ENCODE measurements at regions not wholly inside any gene's neighbourhood (a gene's known extent, or its start where the extent isn't known, plus 50 kb on each side); places are given as distances from the start of the nearest gene placed in this dataset.
A peak's percentile ranks its signal among the peaks of the same experiment; 100 is the strongest.
"Not testable (repeated sequence)": the region's sequence is repeated elsewhere in the genome, so short reads cannot be mapped to it uniquely, and the experiment has no call there.

- peak; percentile 74 for DNase-seq (ENCODE audit: low read depth)
These were observed 57.3 kb upstream of the PRSS12 start for GRCh38 chr4:118410138-118410537.

GRCh38 chr4:118417325-118417724 is 64.5 kb upstream of the PRSS12 start:
- DNase-seq (ENCODE audit: low read depth), result no peak

- DNase-seq (ENCODE audit: low read depth), result not testable (repeated sequence)
These were observed 65.0 kb upstream of the PRSS12 start for GRCh38 chr4:118417800-118418199.

GRCh38 chr4:118418396-118418795 is 65.6 kb upstream of the PRSS12 start:
- not testable (repeated sequence) for DNase-seq (ENCODE audit: low read depth)

- peak; percentile 47 for DNase-seq (ENCODE audit: low read depth)
These were observed 66.8 kb upstream of the PRSS12 start for GRCh38 chr4:118419626-118420025.

GRCh38 chr4:118424062-118424461 is 71.3 kb upstream of the PRSS12 start:
- peak; percentile 56 for DNase-seq (ENCODE audit: low read depth)

- DNase-seq (ENCODE audit: low read depth), result not testable (repeated sequence)
These were observed 76.1 kb upstream of the PRSS12 start for GRCh38 chr4:118428881-118429280.

GRCh38 chr4:118432359-118432758 is 79.6 kb upstream of the PRSS12 start:
- DNase-seq (ENCODE audit: low read depth), result not testable (repeated sequence)

GRCh38 chr4:118433612-118434375 is 81.0 kb upstream of the PRSS12 start:
- not testable (repeated sequence) for DNase-seq (ENCODE audit: low read depth)

- not testable (repeated sequence) for DNase-seq (ENCODE audit: low read depth)
These were observed 82.6 kb upstream of the PRSS12 start for GRCh38 chr4:118435415-118435814.

- not testable (repeated sequence) for DNase-seq (ENCODE audit: low read depth)
These were observed 89.5 kb upstream of the PRSS12 start for GRCh38 chr4:118442115-118442837.

GRCh38 chr4:118447397-118447796 is 94.6 kb upstream of the PRSS12 start:
- not testable (repeated sequence) for DNase-seq (ENCODE audit: low read depth)

- not testable (repeated sequence) for DNase-seq (ENCODE audit: low read depth)
These were observed 102.1 kb upstream of the PRSS12 start for GRCh38 chr4:118454857-118455256.

- DNase-seq (ENCODE audit: low read depth), result peak; percentile 69
These were observed 108.6 kb upstream of the PRSS12 start for GRCh38 chr4:118461435-118461834.

GRCh38 chr4:118465831-118466230 is 113.0 kb upstream of the PRSS12 start:
- DNase-seq (ENCODE audit: low read depth), result peak; percentile 36

- DNase-seq (ENCODE audit: low read depth), result peak; percentile 43
These were observed 121.3 kb upstream of the PRSS12 start for GRCh38 chr4:118474001-118474626.

GRCh38 chr4:118474771-118475170 is 122.0 kb upstream of the PRSS12 start:
- DNase-seq (ENCODE audit: low read depth), result peak; percentile 10

GRCh38 chr4:118475901-118476300 is 123.1 kb upstream of the PRSS12 start:
- not testable (repeated sequence) for DNase-seq (ENCODE audit: low read depth)

GRCh38 chr4:118477826-118478225 is 125.0 kb upstream of the PRSS12 start:
- DNase-seq (ENCODE audit: low read depth), result not testable (repeated sequence)

GRCh38 chr4:118485801-118486314 is 133.1 kb upstream of the PRSS12 start:
- not testable (repeated sequence) for DNase-seq (ENCODE audit: low read depth)

- not testable (repeated sequence) for DNase-seq (ENCODE audit: low read depth)
These were observed 140.2 kb upstream of the PRSS12 start for GRCh38 chr4:118492963-118493362.

GRCh38 chr4:118494437-118494836 is 141.6 kb upstream of the PRSS12 start:
- not testable (repeated sequence) for DNase-seq (ENCODE audit: low read depth)
